GM12892 (cell line): ENCODE measurements at regions not wholly inside any gene's neighbourhood (a gene's known extent, or its start where the extent isn't known, plus 50 kb on each side); places are given as distances from the start of the nearest gene placed in this dataset.

Source experiments
- POLR2A ChIP-seq: IDR thresholded peaks from 2 replicates; pipeline ENCODE4 v1.6.1; 2011; ENCODE audit warnings: low read depth, low read length, control low read depth
- POLR2AphosphoS5 ChIP-seq: IDR thresholded peaks from 2 replicates; pipeline ENCODE4 v1.6.1; 2011; ENCODE audit warnings: low read depth, low read length, control low read depth

DNA sequence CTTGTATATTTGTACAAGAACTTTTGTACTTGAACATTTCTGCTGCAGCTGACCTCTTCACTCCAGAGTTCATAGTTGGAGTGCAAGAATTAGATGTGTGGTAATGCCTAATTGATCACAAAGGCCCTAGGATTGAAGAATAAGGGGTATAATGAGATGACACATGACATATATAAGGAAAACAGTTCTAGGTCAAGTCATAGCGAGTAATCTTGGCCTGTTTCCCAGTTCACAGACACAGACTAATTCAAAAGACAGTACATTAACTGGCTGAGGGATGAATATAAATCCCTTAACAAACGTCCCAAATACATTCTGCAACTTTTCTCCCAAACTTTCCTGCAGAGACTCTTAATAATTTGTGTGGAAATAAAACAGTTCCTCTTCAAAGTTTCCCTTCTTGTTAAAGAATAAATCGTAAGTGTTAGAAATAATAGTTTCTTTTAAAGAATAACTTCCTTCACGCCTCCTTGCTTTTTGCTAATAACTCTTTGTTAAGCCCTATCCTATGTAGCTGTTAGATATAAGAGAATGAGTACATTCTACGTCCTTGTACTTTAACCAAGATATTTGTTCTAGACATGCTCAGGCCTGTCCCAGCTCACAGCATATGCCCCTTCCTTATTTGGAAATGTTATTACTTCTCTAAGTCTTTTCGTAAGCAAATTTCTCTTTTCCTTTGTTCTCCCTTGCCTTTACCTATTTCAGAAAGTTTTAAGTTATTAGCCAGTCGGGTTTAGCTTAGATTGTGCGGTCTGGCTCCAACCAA is 556.4 kb upstream of the CTNND2 start:
- no peak for TF ChIP-seq POLR2A
- TF ChIP-seq POLR2AphosphoS5, result no peak
